ENCODE measurements at regions not wholly inside any gene's neighbourhood (a gene's known extent, or its start where the extent isn't known, plus 50 kb on each side); places are given as distances from the start of the nearest gene placed in this dataset.

DNA sequence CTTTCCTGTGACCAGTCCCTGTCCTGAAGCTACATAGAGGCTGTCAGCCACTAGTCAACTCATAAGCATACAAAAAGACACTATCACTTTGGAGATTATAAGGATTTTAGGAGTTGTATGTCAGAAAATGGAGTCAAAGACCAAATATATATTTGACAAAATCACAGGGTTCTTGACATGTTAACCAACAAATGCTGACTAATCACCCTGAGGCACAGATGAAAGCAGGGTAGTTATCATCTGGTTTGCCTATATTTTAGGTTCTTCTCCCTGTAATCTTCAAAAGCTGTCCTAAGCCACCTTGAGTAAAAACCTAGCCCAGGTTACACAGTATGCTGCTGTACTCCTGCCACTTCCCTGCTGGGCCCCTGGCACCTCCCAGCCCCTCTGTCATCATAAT is 64.7 kb upstream of the ERCC6L2 start:
- TF ChIP-seq POLR2AphosphoS5 (IDR thresholded peaks at IDR 0.05; ENCODE audit: low read length): no peak
- no peak for TF ChIP-seq JUND (IDR thresholded peaks at IDR 0.05; ENCODE audit: low read depth, low read length)
